K562 (cell line): ENCODE measurements at regions not wholly inside any gene's neighbourhood (a gene's known extent, or its start where the extent isn't known, plus 50 kb on each side); places are given as distances from the start of the nearest gene placed in this dataset.

Source experiments
- BRCA1 ChIP-seq, 2 experiments: fragments of 450-650 bp in 1 of 2; sonication (generic) in 1 of 2; formaldehyde crosslinking in 1 of 2; IDR thresholded peaks; 2 replicates each; pipeline versions ENCODE4 v1.5.0 to v1.6.1; 2017 to 2020; ENCODE audit warnings: mild to moderate bottlenecking in 1 of 2, missing genetic modification reagents in 1 of 2
- CCAR2 ChIP-seq: fragments of 200-400 bp; formaldehyde crosslinking; IDR thresholded peaks from 2 replicates; pipeline ENCODE4 v1.6.1; 2017; ENCODE audit warnings: mild to moderate bottlenecking, low read depth, low read length
- CXXC5 ChIP-seq: fragments of 250-450 bp; sonication (Bioruptor Pico); IDR thresholded peaks from 2 replicates; pipeline ENCODE4 v1.8.0; 2022; ENCODE audit warnings: inconsistent platforms, mild to moderate bottlenecking, moderate library complexity
- EHMT2 ChIP-seq: fragments of 450-650 bp; IDR thresholded peaks from 2 replicates; pipeline ENCODE4 v1.6.1; 2018; ENCODE audit warnings: antibody characterized with exemption
- ELF4 ChIP-seq: fragments of 450-650 bp; formaldehyde crosslinking; IDR thresholded peaks from 2 replicates; pipeline ENCODE4 v1.4.0; 2022; ENCODE audit warnings: missing genetic modification characterization
- FOS ChIP-seq: IDR thresholded peaks from 3 replicates; pipeline ENCODE4 v1.6.1; 2011; ENCODE audit not compliant: insufficient read length; ENCODE audit errors: extremely low read depth
- MYC ChIP-seq, 2 experiments: fragments of 250-450 bp in 1 of 2; sonication (Bioruptor Pico) in 1 of 2; IDR thresholded peaks; 2 replicates each; pipeline versions ENCODE4 v1.5.1 to v1.6.1; 2012 to 2021; ENCODE audit warnings: low read depth in 2 of 2, borderline replicate concordance in 1 of 2, improper control_type of control experiment in 1 of 2, low read length in 1 of 2, mild to moderate bottlenecking in 1 of 2, moderate library complexity in 1 of 2
- NFYB ChIP-seq: IDR thresholded peaks from 2 replicates; pipeline ENCODE4 v1.6.1; 2011; ENCODE audit warnings: mild to moderate bottlenecking, moderate library complexity; ENCODE audit not compliant: insufficient read length; ENCODE audit errors: extremely low read depth
- RAD21 ChIP-seq, 2 experiments: fragments of 250-450 bp in 1 of 2; fragments of 450-650 bp in 1 of 2; sonication (Bioruptor Pico) in 1 of 2; formaldehyde crosslinking in 1 of 2; IDR thresholded peaks in 1 of 2; conservative IDR thresholded peaks in 1 of 2; 2 replicates each; pipeline versions ENCODE4 v1.4.0 to v1.8.0; 2020 to 2022; ENCODE audit warnings: mild to moderate bottlenecking in 2 of 2, moderate library complexity in 1 of 2
- RBFOX2 ChIP-seq: fragments of 200-400 bp; formaldehyde crosslinking; IDR thresholded peaks from 2 replicates; pipeline ENCODE4 v1.6.1; 2017; ENCODE audit warnings: low read depth, mild to moderate bottlenecking, low read length, moderate library complexity
- SRSF1 ChIP-seq: fragments of 200-400 bp; formaldehyde crosslinking; IDR thresholded peaks from 2 replicates; pipeline ENCODE4 v1.6.1; 2017; ENCODE audit warnings: mild to moderate bottlenecking, low read depth, low read length, moderate library complexity
- STAT5A ChIP-seq: IDR thresholded peaks from 2 replicates; pipeline ENCODE4 v1.6.1; 2012; ENCODE audit warnings: low read length, inconsistent platforms, borderline replicate concordance
- TFAM ChIP-seq: fragments of 250-450 bp; sonication (Bioruptor Pico); conservative IDR thresholded peaks from 2 replicates; pipeline ENCODE4 v1.5.0; 2021; ENCODE audit warnings: mild to moderate bottlenecking, moderate library complexity
- ZBTB7A ChIP-seq: IDR thresholded peaks from 2 replicates; pipeline ENCODE4 v1.6.1; 2011; ENCODE audit warnings: low read depth, mild to moderate bottlenecking, low read length, moderate library complexity, borderline replicate concordance; ENCODE audit not compliant: control insufficient read depth
- ZNF217 ChIP-seq: sonication (generic); formaldehyde crosslinking; IDR thresholded peaks from 2 replicates; pipeline ENCODE4 v1.8.0; 2022; ENCODE audit warnings: mild to moderate bottlenecking, missing genetic modification reagents
- ZNF764 ChIP-seq: fragments of 250-450 bp; sonication (Bioruptor Pico); IDR thresholded peaks from 2 replicates; pipeline ENCODE4 v1.4.0; 2020; ENCODE audit warnings: low read depth, mild to moderate bottlenecking, moderate library complexity
- ZNF780A ChIP-seq: fragments of 250-450 bp; sonication (Bioruptor Pico); IDR thresholded peaks from 2 replicates; pipeline ENCODE4 v1.5.0; 2021; ENCODE audit warnings: mild to moderate bottlenecking
- TF ChIP-seq, protein P1 (sequence below): IDR thresholded peaks from 2 replicates; pipeline ENCODE4 v1.6.1; 2016; ENCODE audit warnings: missing genetic modification characterization, missing compliant biosample characterization
- TF ChIP-seq, protein P2 (sequence below): fragments of 250-450 bp; sonication (Bioruptor Pico); IDR thresholded peaks from 2 replicates; pipeline ENCODE4 v1.6.1; 2021; ENCODE audit warnings: mild to moderate bottlenecking
- TF ChIP-seq, protein P3 (sequence below), 2 experiments: fragments of 250-450 bp in 1 of 2; fragments of 450-650 bp in 1 of 2; sonication (Bioruptor Pico) in 1 of 2; IDR thresholded peaks; 2 replicates each; pipeline versions ENCODE4 v1.6.1 to v1.8.0; 2016 to 2021; ENCODE audit warnings: mild to moderate bottlenecking in 2 of 2, moderate library complexity in 2 of 2, missing compliant biosample characterization in 1 of 2, missing genetic modification characterization in 1 of 2
- TF ChIP-seq, protein P4 (sequence below): fragments of 250-450 bp; sonication (Bioruptor Pico); IDR thresholded peaks from 2 replicates; pipeline ENCODE4 v1.5.0; 2021
- TF ChIP-seq, protein P5 (sequence below): fragments of 450-650 bp; formaldehyde crosslinking; IDR thresholded peaks from 2 replicates; pipeline ENCODE4 v1.4.0; 2022; ENCODE audit warnings: mild to moderate bottlenecking, moderate library complexity

DNA sequence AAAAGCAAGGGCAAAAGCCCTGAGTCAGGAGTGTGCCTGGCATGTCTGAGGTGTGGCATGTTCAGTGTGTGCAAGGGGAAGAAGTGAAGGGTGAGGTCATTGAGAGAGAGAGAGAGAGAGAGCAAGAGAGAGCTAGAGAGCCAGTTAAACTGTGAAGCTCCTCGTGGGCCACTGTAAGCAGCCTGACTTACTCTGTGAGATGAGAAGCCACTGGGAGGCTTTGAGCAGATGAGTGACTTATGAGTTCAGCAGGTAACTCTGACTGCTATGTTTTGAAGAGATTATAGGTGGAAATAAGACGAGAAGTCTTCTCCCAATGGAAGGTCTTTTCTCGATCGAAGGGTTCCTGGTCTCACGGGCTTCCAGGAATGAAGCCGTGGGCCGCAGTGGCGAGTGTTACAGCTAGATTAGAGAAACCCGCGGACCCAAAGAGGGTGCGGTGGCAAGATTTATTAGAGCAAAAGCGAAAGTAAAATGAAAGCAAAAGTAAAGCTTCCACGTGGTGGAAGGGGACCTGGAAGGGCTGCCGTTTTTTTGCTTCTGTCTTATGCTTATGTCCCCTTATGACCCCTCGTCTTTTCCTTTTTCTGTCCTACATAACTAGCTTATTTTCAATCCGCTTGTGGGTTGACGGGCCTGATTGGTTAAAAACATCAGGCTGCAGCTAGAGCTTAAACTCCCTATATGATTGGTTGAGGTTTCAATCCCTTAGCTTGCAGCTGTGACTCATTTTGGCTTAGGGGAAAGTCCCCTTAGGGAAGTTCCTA is 323.1 kb upstream of the FAM78B start (continued):
- TF ChIP-seq, protein P1, sequence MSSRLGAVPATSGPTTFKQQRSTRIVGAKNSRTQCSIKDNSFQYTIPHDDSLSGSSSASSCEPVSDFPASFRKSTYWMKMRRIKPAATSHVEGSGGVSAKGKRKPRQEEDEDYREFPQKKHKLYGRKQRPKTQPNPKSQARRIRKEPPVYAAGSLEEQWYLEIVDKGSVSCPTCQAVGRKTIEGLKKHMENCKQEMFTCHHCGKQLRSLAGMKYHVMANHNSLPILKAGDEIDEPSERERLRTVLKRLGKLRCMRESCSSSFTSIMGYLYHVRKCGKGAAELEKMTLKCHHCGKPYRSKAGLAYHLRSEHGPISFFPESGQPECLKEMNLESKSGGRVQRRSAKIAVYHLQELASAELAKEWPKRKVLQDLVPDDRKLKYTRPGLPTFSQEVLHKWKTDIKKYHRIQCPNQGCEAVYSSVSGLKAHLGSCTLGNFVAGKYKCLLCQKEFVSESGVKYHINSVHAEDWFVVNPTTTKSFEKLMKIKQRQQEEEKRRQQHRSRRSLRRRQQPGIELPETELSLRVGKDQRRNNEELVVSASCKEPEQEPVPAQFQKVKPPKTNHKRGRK (tag) = no peak
- TF ChIP-seq ZNF764 (CRISPR knock-in tag) (no peak), CCAR2 (no peak), FOS (peak; percentile 28), STAT5A (peak; percentile 69), ZNF780A (CRISPR knock-in tag) (no peak), ZNF217 (no peak), CXXC5 (peak; percentile 85), ZBTB7A (no peak; the same call in 1 of the 2 replicates), ELF4 (peak; percentile 71), TFAM (CRISPR knock-in tag) (no peak), RBFOX2 (peak; percentile 54), BRCA1 (IDR thresholded peaks at IDR 0.05) (no peak), BRCA1 (CRISPR knock-in tag; IDR thresholded peaks at IDR 0.05) (no peak), NFYB (peak; percentile 28), EHMT2 (peak; percentile 91), RAD21 (CRISPR knock-in tag; conservative IDR thresholded peaks at IDR 0.05 in 1 of 2, IDR thresholded peaks at IDR 0.05 in 1 of 2) (peak; percentile 7 to 37; a peak in 1 of 4 replicates), MYC (IDR thresholded peaks at IDR 0.05; ENCODE audit: low read depth, low read length) (peak; percentile 94), MYC (CRISPR knock-in tag; IDR thresholded peaks at IDR 0.05; ENCODE audit: borderline replicate concordance, low read depth) (0 out of 2 replicates have a peak, but pooled peaks have one; percentile 55), SRSF1 (no peak)
- TF ChIP-seq, protein P2, sequence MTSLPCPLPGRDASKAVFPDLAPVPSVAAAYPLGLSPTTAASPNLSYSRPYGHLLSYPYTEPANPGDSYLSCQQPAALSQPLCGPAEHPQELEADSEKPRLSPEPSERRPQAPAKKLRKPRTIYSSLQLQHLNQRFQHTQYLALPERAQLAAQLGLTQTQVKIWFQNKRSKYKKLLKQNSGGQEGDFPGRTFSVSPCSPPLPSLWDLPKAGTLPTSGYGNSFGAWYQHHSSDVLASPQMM (CRISPR knock-in tag) = no peak
- TF ChIP-seq, protein P3, sequence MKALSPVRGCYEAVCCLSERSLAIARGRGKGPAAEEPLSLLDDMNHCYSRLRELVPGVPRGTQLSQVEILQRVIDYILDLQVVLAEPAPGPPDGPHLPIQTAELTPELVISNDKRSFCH (CRISPR knock-in tag; IDR thresholded peaks at IDR 0.05) = no peak
- TF ChIP-seq, protein P3 (tag; IDR thresholded peaks at IDR 0.05) = peak; percentile 32; the same call in 1 of the 2 replicates
- TF ChIP-seq, protein P4, sequence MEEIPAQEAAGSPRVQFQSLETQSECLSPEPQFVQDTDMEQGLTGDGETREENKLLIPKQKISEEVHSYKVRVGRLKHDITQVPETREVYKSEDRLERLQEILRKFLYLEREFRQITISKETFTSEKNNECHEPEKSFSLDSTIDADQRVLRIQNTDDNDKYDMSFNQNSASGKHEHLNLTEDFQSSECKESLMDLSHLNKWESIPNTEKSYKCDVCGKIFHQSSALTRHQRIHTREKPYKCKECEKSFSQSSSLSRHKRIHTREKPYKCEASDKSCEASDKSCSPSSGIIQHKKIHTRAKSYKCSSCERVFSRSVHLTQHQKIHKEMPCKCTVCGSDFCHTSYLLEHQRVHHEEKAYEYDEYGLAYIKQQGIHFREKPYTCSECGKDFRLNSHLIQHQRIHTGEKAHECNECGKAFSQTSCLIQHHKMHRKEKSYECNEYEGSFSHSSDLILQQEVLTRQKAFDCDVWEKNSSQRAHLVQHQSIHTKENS (CRISPR knock-in tag) = no peak
- TF ChIP-seq, protein P5, sequence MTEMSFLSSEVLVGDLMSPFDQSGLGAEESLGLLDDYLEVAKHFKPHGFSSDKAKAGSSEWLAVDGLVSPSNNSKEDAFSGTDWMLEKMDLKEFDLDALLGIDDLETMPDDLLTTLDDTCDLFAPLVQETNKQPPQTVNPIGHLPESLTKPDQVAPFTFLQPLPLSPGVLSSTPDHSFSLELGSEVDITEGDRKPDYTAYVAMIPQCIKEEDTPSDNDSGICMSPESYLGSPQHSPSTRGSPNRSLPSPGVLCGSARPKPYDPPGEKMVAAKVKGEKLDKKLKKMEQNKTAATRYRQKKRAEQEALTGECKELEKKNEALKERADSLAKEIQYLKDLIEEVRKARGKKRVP (CRISPR knock-in tag) = no peak; the same call in 1 of the 2 replicates
